GM19455 (cell line): ENCODE measurements at regions not wholly inside any gene's neighbourhood (a gene's known extent, or its start where the extent isn't known, plus 50 kb on each side); places are given as distances from the start of the nearest gene placed in this dataset.
"Not testable (repeated sequence)": the region's sequence is repeated elsewhere in the genome, so short reads cannot be mapped to it uniquely, and the experiment has no call there.

Experiments
- ATAC-seq: cut with Tn5 transposase; IDR thresholded peaks from one replicate; pipeline ENCODE4 v1.9.1; 2021; ENCODE audit not compliant: unreplicated experiment

GRCh38 chrX:22526339-22526738 is 253.6 kb downstream of the CBLL2 start:
- peak; percentile 100 for ATAC-seq

GRCh38 chrX:22527302-22527701 is 254.6 kb downstream of the CBLL2 start:
- no peak for ATAC-seq

GRCh38 chrX:22533898-22534297 is 261.2 kb downstream of the CBLL2 start:
- no peak for ATAC-seq

- ATAC-seq: no peak
Observed at GRCh38 chrX:22534643-22535042, 261.9 kb downstream of the CBLL2 start.

- no peak for ATAC-seq
Observed at GRCh38 chrX:22536746-22537304, 264.1 kb downstream of the CBLL2 start.

- ATAC-seq: no peak
Observed at GRCh38 chrX:22538580-22538979, 265.9 kb downstream of the CBLL2 start.

- no peak for ATAC-seq
Observed at GRCh38 chrX:22541926-22542325, 269.2 kb downstream of the CBLL2 start.

- ATAC-seq: no peak
Observed at GRCh38 chrX:22542641-22543040, 269.9 kb downstream of the CBLL2 start.

- ATAC-seq: no peak
Observed at GRCh38 chrX:22559506-22559905, 286.8 kb downstream of the CBLL2 start.

- ATAC-seq: no peak
Observed at GRCh38 chrX:22575161-22575845, 302.6 kb downstream of the CBLL2 start.

- ATAC-seq: no peak
Observed at GRCh38 chrX:22577181-22577580, 304.5 kb downstream of the CBLL2 start.

- no peak for ATAC-seq
Observed at GRCh38 chrX:22585831-22586230, 313.1 kb downstream of the CBLL2 start.

GRCh38 chrX:22589845-22590244 is 317.1 kb downstream of the CBLL2 start:
- no peak for ATAC-seq

GRCh38 chrX:22594766-22595165 is 322.1 kb downstream of the CBLL2 start:
- no peak for ATAC-seq

GRCh38 chrX:22603060-22603459 is 330.3 kb downstream of the CBLL2 start:
- no peak for ATAC-seq

GRCh38 chrX:22609452-22609851 is 336.7 kb downstream of the CBLL2 start:
- ATAC-seq: not testable (repeated sequence)

GRCh38 chrX:22616867-22617266 is 344.2 kb downstream of the CBLL2 start:
- no peak for ATAC-seq

GRCh38 chrX:22627576-22627975 is 354.9 kb downstream of the CBLL2 start:
- no peak for ATAC-seq

- ATAC-seq: no peak
Observed at GRCh38 chrX:22628275-22628674, 355.6 kb downstream of the CBLL2 start.

- ATAC-seq: no peak
Observed at GRCh38 chrX:22629105-22629725, 356.5 kb downstream of the CBLL2 start.

GRCh38 chrX:22634083-22634482 is 361.4 kb downstream of the CBLL2 start:
- ATAC-seq: no peak

GRCh38 chrX:22634751-22635150 is 362.0 kb downstream of the CBLL2 start:
- ATAC-seq: no peak

GRCh38 chrX:22648281-22648680 is 351.5 kb upstream of the DDX53 start:
- ATAC-seq: no peak
